Esophagus squamous epithelium (tissue), 4 donors: ENCODE measurements at regions not wholly inside any gene's neighbourhood (a gene's known extent, or its start where the extent isn't known, plus 50 kb on each side); places are given as distances from the start of the nearest gene placed in this dataset.

Experiments
- CTCF ChIP-seq, 6 experiments: fragments of 450-650 bp in 4 of 6; fragments of 200-600 bp in 2 of 6; sonication (generic) in 2 of 6; IDR thresholded peaks; one replicate each; pipeline ENCODE4 v1.5.1; 2016 to 2019; ENCODE audit warnings: antibody characterized with exemption in 6 of 6, mild to moderate bottlenecking in 4 of 6, moderate library complexity in 4 of 6
- POLR2A ChIP-seq, 4 donors: fragments of 450-650 bp; IDR thresholded peaks; one replicate each; pipeline ENCODE4 v1.6.1; 2017; ENCODE audit warnings: antibody characterized with exemption in 4 of 4, mild to moderate bottlenecking in 4 of 4, moderate library complexity in 3 of 4

- no peak for TF ChIP-seq CTCF (IDR thresholded peaks at IDR 0.05)
- no peak for TF ChIP-seq POLR2A (IDR thresholded peaks at IDR 0.05)
These were observed 69.7 kb upstream of the KL start for GRCh38 chr13:32946558-32946957.
